ENCODE measurements at regions not wholly inside any gene's neighbourhood (a gene's known extent, or its start where the extent isn't known, plus 50 kb on each side); places are given as distances from the start of the nearest gene placed in this dataset.

GRCh38 chr6:13865141-13865540 lies 50.8 kb upstream of the MCUR1 start:
- no peak for TF ChIP-seq CTCF (IDR thresholded peaks at IDR 0.05)
- no peak for TF ChIP-seq EZH2phosphoT487 (IDR thresholded peaks at IDR 0.05)
